HEK293 (cell line): ENCODE measurements at regions not wholly inside any gene's neighbourhood (a gene's known extent, or its start where the extent isn't known, plus 50 kb on each side); places are given as distances from the start of the nearest gene placed in this dataset.

ENCODE experiments used
- CTCF ChIA-PET: fragments of 350-600 bp; formaldehyde crosslinking; extraction: SDS; loops from one replicate; lab custom pipeline; 2021; ENCODE audit warnings: antibody characterized with exemption; lab: Yijun Ruan, JAX
- POLR2A ChIA-PET: fragments of 300-600 bp; formaldehyde crosslinking; extraction: SDS; loops from one replicate; lab custom pipeline; 2020; ENCODE audit warnings: antibody characterized with exemption, inconsistent platforms; lab: Yijun Ruan, JAX
- H3K27ac ChIP-seq: fragments of 200-500 bp; sonication (Bioruptor generic); 2 replicates; pipeline ENCODE4 v1.5.1; 2014; ENCODE audit warnings: low read depth, low read length, control low read depth, inconsistent platforms; ENCODE audit errors: extremely low read depth
- H3K36me3 ChIP-seq, 2 experiments: fragments of 200-500 bp in 1 of 2; sonication (Bioruptor generic) in 1 of 2; 1 replicate in 1 of 2; 2 replicates in 1 of 2; pipeline ENCODE4 v1.5.1; 2014 to 2017; ENCODE audit warnings: inconsistent platforms in 2 of 2, low read length in 2 of 2; ENCODE audit not compliant: control insufficient read depth in 2 of 2, insufficient read depth in 1 of 2
- H3K4me1 ChIP-seq: fragments of 200-500 bp; sonication (Bioruptor generic); 2 replicates; pipeline ENCODE4 v1.5.1; 2014; ENCODE audit warnings: mild to moderate bottlenecking, low read length, inconsistent platforms; ENCODE audit not compliant: control insufficient read depth, insufficient read depth
- H3K4me3 ChIP-seq: 2 replicates; pipeline ENCODE4 v1.5.1; 2011; ENCODE audit warnings: low read depth, mild to moderate bottlenecking, control low read depth, low read length, moderate library complexity
- H3K9me3 ChIP-seq: fragments of 200-500 bp; sonication (Bioruptor generic); 2 replicates; pipeline ENCODE4 v1.5.1; 2014; ENCODE audit warnings: low read depth, low read length, inconsistent platforms; ENCODE audit not compliant: control insufficient read depth, insufficient read depth
- BCL6B ChIP-seq: fragments of 450-650 bp; formaldehyde crosslinking; IDR thresholded peaks from 2 replicates; pipeline ENCODE4 v1.5.1; 2017; ENCODE audit warnings: missing biosample characterization, missing genetic modification characterization
- INSM2 ChIP-seq: fragments of 450-650 bp; formaldehyde crosslinking; IDR thresholded peaks from 2 replicates; pipeline ENCODE4 v1.5.1; 2016; ENCODE audit warnings: missing biosample characterization, missing genetic modification characterization
- KLF16 ChIP-seq: fragments of 450-650 bp; formaldehyde crosslinking; IDR thresholded peaks from 2 replicates; pipeline ENCODE4 v1.5.1; 2017; ENCODE audit warnings: missing biosample characterization, missing genetic modification characterization
- MEIS1 ChIP-seq: sonication (generic); formaldehyde crosslinking; IDR thresholded peaks from 2 replicates; pipeline ENCODE4 v1.8.1; 2022; ENCODE audit warnings: missing genetic modification reagents, mild to moderate bottlenecking, borderline replicate concordance
- PBX3 ChIP-seq: sonication (generic); formaldehyde crosslinking; IDR thresholded peaks from 2 replicates; pipeline ENCODE4 v1.8.1; 2022; ENCODE audit warnings: mild to moderate bottlenecking, moderate library complexity, missing genetic modification reagents
- PRDM1 ChIP-seq: fragments of 450-650 bp; formaldehyde crosslinking; IDR thresholded peaks from 2 replicates; pipeline ENCODE4; 2016; ENCODE audit warnings: missing biosample characterization, missing genetic modification characterization
- SCRT2 ChIP-seq: fragments of 450-650 bp; formaldehyde crosslinking; IDR thresholded peaks from 2 replicates; pipeline ENCODE4 v1.5.1; 2016; ENCODE audit warnings: missing biosample characterization, missing genetic modification characterization
- WT1 ChIP-seq: fragments of 450-650 bp; formaldehyde crosslinking; IDR thresholded peaks from 2 replicates; pipeline ENCODE4 v1.5.1; 2016; ENCODE audit warnings: missing biosample characterization, missing genetic modification characterization
- YY2 ChIP-seq: fragments of 450-650 bp; formaldehyde crosslinking; IDR thresholded peaks from 2 replicates; pipeline ENCODE4 v1.5.1; 2016; ENCODE audit warnings: missing biosample characterization, missing genetic modification characterization
- ZIC2 ChIP-seq: fragments of 450-650 bp; formaldehyde crosslinking; IDR thresholded peaks from 2 replicates; pipeline ENCODE4 v1.5.1; 2016; ENCODE audit warnings: missing biosample characterization, missing genetic modification characterization
- ZNF2 ChIP-seq: fragments of 450-650 bp; formaldehyde crosslinking; IDR thresholded peaks from 2 replicates; pipeline ENCODE4 v1.5.1; 2016; ENCODE audit warnings: missing biosample characterization, missing genetic modification characterization
- ZNF292 ChIP-seq: fragments of 450-650 bp; formaldehyde crosslinking; IDR thresholded peaks from 2 replicates; pipeline ENCODE4 v1.5.1; 2016; ENCODE audit warnings: low read depth, missing biosample characterization, missing genetic modification characterization, borderline replicate concordance
- ZNF394 ChIP-seq: fragments of 450-650 bp; formaldehyde crosslinking; IDR thresholded peaks from 2 replicates; pipeline ENCODE4 v1.5.1; 2016; ENCODE audit warnings: missing biosample characterization, missing genetic modification characterization, mild to moderate bottlenecking, moderate library complexity, borderline replicate concordance
- ZNF48 ChIP-seq: fragments of 450-650 bp; formaldehyde crosslinking; IDR thresholded peaks from 2 replicates; pipeline ENCODE4 v1.5.1; 2016; ENCODE audit warnings: missing biosample characterization, missing genetic modification characterization
- ZNF488 ChIP-seq: fragments of 450-650 bp; formaldehyde crosslinking; IDR thresholded peaks from 2 replicates; pipeline ENCODE4 v1.5.1; 2016; ENCODE audit warnings: missing biosample characterization, missing genetic modification characterization
- ZNF548 ChIP-seq: fragments of 450-650 bp; formaldehyde crosslinking; IDR thresholded peaks from 2 replicates; pipeline ENCODE4 v1.5.1; 2016; ENCODE audit warnings: missing biosample characterization, missing genetic modification characterization
- ZNF549 ChIP-seq: fragments of 450-650 bp; IDR thresholded peaks from 2 replicates; pipeline ENCODE4 v1.5.1; 2018; ENCODE audit warnings: missing biosample characterization, missing genetic modification characterization, mild to moderate bottlenecking, inconsistent platforms, moderate library complexity
- ZNF558 ChIP-seq: fragments of 450-650 bp; formaldehyde crosslinking; IDR thresholded peaks from 2 replicates; pipeline ENCODE4 v1.5.1; 2016; ENCODE audit warnings: missing biosample characterization, missing genetic modification characterization
- ZNF571 ChIP-seq: fragments of 450-650 bp; formaldehyde crosslinking; IDR thresholded peaks from 2 replicates; pipeline ENCODE4 v1.5.0; 2017; ENCODE audit warnings: missing biosample characterization, missing genetic modification characterization
- ZNF585B ChIP-seq: fragments of 450-650 bp; formaldehyde crosslinking; IDR thresholded peaks from 2 replicates; pipeline ENCODE4 v1.5.1; 2016; ENCODE audit warnings: missing biosample characterization, missing genetic modification characterization
- ZNF626 ChIP-seq: fragments of 450-650 bp; sonication (Bioruptor Pico); formaldehyde crosslinking; IDR thresholded peaks from 2 replicates; pipeline ENCODE4 v1.5.1; 2018; ENCODE audit warnings: missing biosample characterization, missing genetic modification characterization, inconsistent platforms
- ZNF660 ChIP-seq: fragments of 450-650 bp; IDR thresholded peaks from 2 replicates; pipeline ENCODE4 v1.5.1; 2018; ENCODE audit warnings: missing biosample characterization, mild to moderate bottlenecking, missing genetic modification characterization

GRCh38 chr1:173353350-173353749, 123.8 kb upstream of the PRDX6 start (continued):
- TF ChIP-seq KLF16 (tag by site-specific recombination) (no peak), ZNF394 (tag by site-specific recombination) (no peak), PRDM1 (tag by site-specific recombination) (no peak), MEIS1 (no peak), YY2 (tag by site-specific recombination) (no peak), WT1 (tag by site-specific recombination) (no peak)

- Histone ChIP-seq H3K9me3 (no peaks in the 10 kb centered on the region), H3K36me3 (no peaks in the 10 kb centered on the region), H3K4me1 (no peaks in the 10 kb centered on the region), H3K4me3 (no peak overlapping the region), H3K27ac (no peak overlapping the region)
- TF ChIP-seq SCRT2 (tag by site-specific recombination) (no peak), ZNF48 (tag by site-specific recombination) (no peak), ZNF558 (tag by site-specific recombination) (no peak), ZNF2 (tag by site-specific recombination) (no peak), ZIC2 (tag by site-specific recombination) (no peak), ZNF571 (tag by site-specific recombination) (no peak), ZNF292 (no peak), ZNF548 (tag by site-specific recombination) (no peak), ZNF488 (tag by site-specific recombination) (no peak), ZNF660 (tag by site-specific recombination) (no peak), PBX3 (no peak), BCL6B (tag by site-specific recombination) (no peak), ZNF585B (tag by site-specific recombination) (no peak), KLF16 (tag by site-specific recombination) (no peak), INSM2 (no peak), ZNF626 (tag by site-specific recombination) (no peak), ZNF549 (tag by site-specific recombination) (no peak)
- ChIA-PET POLR2A (no interaction called here), CTCF (no interaction called here)
Observed at GRCh38 chr1:173354937-173355280, 122.2 kb upstream of the PRDX6 start.
